Astrocyte of the cerebellum (primary cell): ENCODE measurements at regions not wholly inside any gene's neighbourhood (a gene's known extent, or its start where the extent isn't known, plus 50 kb on each side); places are given as distances from the start of the nearest gene placed in this dataset.

Experiments
- DNase-seq: peaks from one replicate; pipeline ENCODE4 v3.0.0-alpha.2; 2011; ENCODE audit warnings: low read depth
- H3K4me3 ChIP-seq: 2 replicates; pipeline ENCODE4 v1.5.1; 2011; ENCODE audit warnings: mild to moderate bottlenecking, low read depth, low read length, moderate library complexity
- CTCF ChIP-seq: IDR thresholded peaks from 2 replicates; pipeline ENCODE4 v1.5.1; 2012; ENCODE audit warnings: low read length, low read depth, moderate library complexity, mild to moderate bottlenecking; ENCODE audit errors: missing control alignments
- in situ Hi-C: cut with HindIII; loops from 2 replicates; pipeline ENCODE4 v1.10.0; 2017; ENCODE audit warnings: low sequenced_read_pairs

GRCh38 chr9:135221951-135222631 lies 134.6 kb downstream of the OLFM1 start:
- DNase-seq, result no peak
- H3K4me3 ChIP-seq, result no peak overlapping the region
- TF ChIP-seq CTCF, result no peak
- in situ Hi-C loops, result no loop called here

- in situ Hi-C loops, result no loop called here
- TF ChIP-seq CTCF, result no peak
- no peak overlapping the region for H3K4me3 ChIP-seq
- DNase-seq, result no peak
Observed at GRCh38 chr9:135222881-135223760, 135.7 kb downstream of the OLFM1 start.

GRCh38 chr9:135223831-135224230 lies 136.4 kb downstream of the OLFM1 start:
- no peak for TF ChIP-seq CTCF
- in situ Hi-C loops, result no loop called here
- DNase-seq, result no peak
- no peak overlapping the region for H3K4me3 ChIP-seq

- no peak overlapping the region for H3K4me3 ChIP-seq
- no peak for DNase-seq
- in situ Hi-C loops, result no loop called here
- TF ChIP-seq CTCF, result no peak
Observed at GRCh38 chr9:135224286-135224877, 136.9 kb downstream of the OLFM1 start.

- DNase-seq, result no peak
- no peak overlapping the region for H3K4me3 ChIP-seq
- in situ Hi-C loops, result no loop called here
- no peak for TF ChIP-seq CTCF
Observed at GRCh38 chr9:135224921-135225541, 137.6 kb downstream of the OLFM1 start.

GRCh38 chr9:135225619-135226228 lies 138.3 kb downstream of the OLFM1 start:
- in situ Hi-C loops, result no loop called here
- TF ChIP-seq CTCF, result no peak
- no peak for DNase-seq
- H3K4me3 ChIP-seq, result no peak overlapping the region
